Upper lobe of left lung (tissue), 4 donors: ENCODE measurements at regions not wholly inside any gene's neighbourhood (a gene's known extent, or its start where the extent isn't known, plus 50 kb on each side); places are given as distances from the start of the nearest gene placed in this dataset.
"Not testable (repeated sequence)": the region's sequence is repeated elsewhere in the genome, so short reads cannot be mapped to it uniquely, and the experiment has no call there.

Experiments
- POLR2AphosphoS5 ChIP-seq, 2 donors: sonication (generic); formaldehyde crosslinking; IDR thresholded peaks; one replicate each; pipeline ENCODE4 v1.5.1; 2017; ENCODE audit warnings: antibody characterized with exemption in 2 of 2
- TF ChIP-seq, protein P1 (sequence below), 6 experiments: fragments of 450-650 bp in 4 of 6; fragments of 200-600 bp in 2 of 6; sonication (generic) in 2 of 6; IDR thresholded peaks; one replicate each; pipeline ENCODE4 v1.5.1; 2016 to 2019; ENCODE audit warnings: antibody characterized with exemption in 6 of 6

DNA sequence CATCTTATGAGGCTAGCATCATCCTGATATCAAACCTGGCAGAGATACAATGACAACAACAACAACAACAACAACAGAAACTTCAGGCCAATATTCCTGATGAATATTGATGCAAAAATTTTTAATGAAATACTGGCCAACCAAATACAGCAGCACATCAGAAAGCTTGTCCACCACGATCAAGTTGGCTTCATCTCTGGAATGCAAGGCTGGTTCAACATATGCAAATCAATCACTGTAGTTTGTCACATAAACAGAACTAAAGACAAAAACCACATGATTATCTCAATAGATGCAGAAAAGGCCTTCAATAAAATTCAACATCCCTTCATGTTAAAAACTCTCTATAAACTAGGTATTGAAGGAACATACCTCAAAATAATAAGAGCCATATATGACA is 397.3 kb downstream of the RAP2B start:
- TF ChIP-seq, protein P1, sequence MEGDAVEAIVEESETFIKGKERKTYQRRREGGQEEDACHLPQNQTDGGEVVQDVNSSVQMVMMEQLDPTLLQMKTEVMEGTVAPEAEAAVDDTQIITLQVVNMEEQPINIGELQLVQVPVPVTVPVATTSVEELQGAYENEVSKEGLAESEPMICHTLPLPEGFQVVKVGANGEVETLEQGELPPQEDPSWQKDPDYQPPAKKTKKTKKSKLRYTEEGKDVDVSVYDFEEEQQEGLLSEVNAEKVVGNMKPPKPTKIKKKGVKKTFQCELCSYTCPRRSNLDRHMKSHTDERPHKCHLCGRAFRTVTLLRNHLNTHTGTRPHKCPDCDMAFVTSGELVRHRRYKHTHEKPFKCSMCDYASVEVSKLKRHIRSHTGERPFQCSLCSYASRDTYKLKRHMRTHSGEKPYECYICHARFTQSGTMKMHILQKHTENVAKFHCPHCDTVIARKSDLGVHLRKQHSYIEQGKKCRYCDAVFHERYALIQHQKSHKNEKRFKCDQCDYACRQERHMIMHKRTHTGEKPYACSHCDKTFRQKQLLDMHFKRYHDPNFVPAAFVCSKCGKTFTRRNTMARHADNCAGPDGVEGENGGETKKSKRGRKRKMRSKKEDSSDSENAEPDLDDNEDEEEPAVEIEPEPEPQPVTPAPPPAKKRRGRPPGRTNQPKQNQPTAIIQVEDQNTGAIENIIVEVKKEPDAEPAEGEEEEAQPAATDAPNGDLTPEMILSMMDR (IDR thresholded peaks at IDR 0.05) = not testable (repeated sequence)
- TF ChIP-seq POLR2AphosphoS5 (IDR thresholded peaks at IDR 0.05) = not testable (repeated sequence)
